PC-9 (cell line): ENCODE measurements at regions not wholly inside any gene's neighbourhood (a gene's known extent, or its start where the extent isn't known, plus 50 kb on each side); places are given as distances from the start of the nearest gene placed in this dataset.

Experiments
- BruUV-seq: library from RNA; stranded (reverse); fragments of 400-500 nt; replicated peaks from 2 replicates; lab custom pipeline; 2021; lab: Mats Ljungman, UMichigan
- CTCF ChIA-PET: fragments of 300-600 bp; sonication (Branson Sonifier 250); formaldehyde crosslinking; loops from one replicate; lab custom pipeline; 2022; ENCODE audit warnings: antibody characterized with exemption; lab: Charles Lee
- POLR2A ChIA-PET: fragments of 300-600 bp; sonication (Branson Sonifier 250); formaldehyde crosslinking; loops from one replicate; lab custom pipeline; 2022; ENCODE audit warnings: antibody characterized with exemption; ENCODE audit not compliant: unreplicated experiment; lab: Charles Lee
- DNase-seq, 2 experiments: peaks; one replicate each; pipeline versions ENCODE4 v3.0.0 to v3.0.0-alpha.2; 2015 to 2022; ENCODE audit warnings: mixed read lengths in 1 of 2
- H2AFZ ChIP-seq: fragments of 200-600 bp; sonication (generic); 2 replicates; pipeline ENCODE4 v1.8.1; 2017; ENCODE audit warnings: antibody characterized with exemption
- H3F3A ChIP-seq: fragments of 200-600 bp; sonication (generic); 2 replicates; pipeline ENCODE4 v1.8.1; 2017; ENCODE audit warnings: antibody characterized with exemption, mild to moderate bottlenecking, low read depth; ENCODE audit not compliant: insufficient read depth
- H3K27ac ChIP-seq: fragments of 200-600 bp; sonication (generic); 2 replicates; pipeline ENCODE4 v1.6.1; 2016; ENCODE audit warnings: mixed run types
- H3K27me3 ChIP-seq: fragments of 200-600 bp; sonication (generic); 2 replicates; pipeline ENCODE4 v1.6.1; 2016; ENCODE audit warnings: low read depth, mixed run types; ENCODE audit not compliant: insufficient read depth
- H3K36me3 ChIP-seq: fragments of 200-600 bp; sonication (generic); 2 replicates; pipeline ENCODE4 v1.6.1; 2016; ENCODE audit warnings: low read depth, mixed run types
- H3K4me1 ChIP-seq: fragments of 200-600 bp; sonication (generic); replicated peaks from 2 replicates; pipeline ENCODE4 v1.6.1; 2016; ENCODE audit warnings: mixed run types; ENCODE audit not compliant: insufficient read depth
- H3K4me2 ChIP-seq: fragments of 200-600 bp; sonication (generic); 2 replicates; pipeline ENCODE4 v1.6.1; 2017; ENCODE audit warnings: mixed run types
- H3K4me3 ChIP-seq: fragments of 200-600 bp; sonication (generic); 2 replicates; pipeline ENCODE4 v1.6.1; 2016; ENCODE audit warnings: mixed run types
- H3K79me2 ChIP-seq: fragments of 200-600 bp; sonication (generic); 2 replicates; pipeline ENCODE4 v1.6.1; 2017; ENCODE audit warnings: low read depth, mixed run types
- H3K9me2 ChIP-seq: fragments of 200-600 bp; sonication (generic); 2 replicates; pipeline ENCODE4 v1.8.1; 2017; ENCODE audit warnings: mild to moderate bottlenecking; ENCODE audit not compliant: insufficient read depth
- H3K9me3 ChIP-seq: fragments of 200-600 bp; sonication (generic); 2 replicates; pipeline ENCODE4 v1.8.1; 2016; ENCODE audit warnings: low read depth; ENCODE audit not compliant: insufficient read depth
- H4K20me1 ChIP-seq: fragments of 200-600 bp; sonication (generic); 2 replicates; pipeline ENCODE4 v1.8.1; 2017; ENCODE audit not compliant: insufficient read depth
- CTCF ChIP-seq: fragments of 200-600 bp; sonication (generic); conservative IDR thresholded peaks from 2 replicates; pipeline ENCODE4 v1.6.1; 2017; ENCODE audit warnings: mixed run types, antibody characterized with exemption, mild to moderate bottlenecking, moderate library complexity
- EZH2 ChIP-seq: fragments of 200-600 bp; sonication (generic); IDR thresholded peaks from 2 replicates; pipeline ENCODE4 v1.8.0; 2017; ENCODE audit warnings: antibody characterized with exemption, low read depth
- intact Hi-C: fragments of 100-400 bp; cut with micrococcal nuclease; formaldehyde crosslinking; loops from one replicate; pipeline ENCODE4 v1.10.0; 2022; ENCODE audit not compliant: unreplicated experiment

- Histone ChIP-seq H3K4me1 (no peaks in the 10 kb centered on the region), H3K4me3 (no peak overlapping the region), H3K9me2 (no peaks in the 10 kb centered on the region), H3K27ac (no peak overlapping the region), H3K4me2 (no peak overlapping the region), H3K79me2 (no peaks in the 10 kb centered on the region), H4K20me1 (no peaks in the 10 kb centered on the region), H3F3A (no peaks in the 10 kb centered on the region), H3K27me3 (no peaks in the 10 kb centered on the region), H3K9me3 (no peaks in the 10 kb centered on the region), H2AFZ (no peak overlapping the region), H3K36me3 (no peaks in the 10 kb centered on the region)
- CTCF ChIA-PET: no interaction called here
- no TSS peak for BruUV-seq
- TF ChIP-seq EZH2: no peak
- TF ChIP-seq CTCF: no peak
- DNase-seq: no peak
- intact Hi-C loops: no loop called here
- POLR2A ChIA-PET: interaction anchor here (0.6 kb wide), 1 partner anchor 36 kb away, joined by 5 read pairs; no protein-coding TSS in a partner anchor
These were observed 123.5 kb upstream of the NDP start for GRCh38 chrX:44096666-44097065.

GRCh38 chrX:44094821-44095530 is 121.8 kb upstream of the NDP start:
- intact Hi-C loops: no loop called here
- Histone ChIP-seq H4K20me1 (no peaks in the 10 kb centered on the region), H3K4me1 (no peaks in the 10 kb centered on the region), H3K27me3 (no peaks in the 10 kb centered on the region), H3K9me2 (no peaks in the 10 kb centered on the region), H3F3A (no peaks in the 10 kb centered on the region), H3K36me3 (no peaks in the 10 kb centered on the region), H3K4me2 (no peak overlapping the region), H2AFZ (no peak overlapping the region), H3K9me3 (no peaks in the 10 kb centered on the region), H3K79me2 (no peaks in the 10 kb centered on the region), H3K27ac (no peak overlapping the region), H3K4me3 (no peak overlapping the region)
- CTCF ChIA-PET: no interaction called here
- no peak for TF ChIP-seq CTCF
- TF ChIP-seq EZH2: no peak
- DNase-seq: no peak
- POLR2A ChIA-PET: no interaction called here
- no TSS peak for BruUV-seq

GRCh38 chrX:44093431-44093830 is 120.2 kb upstream of the NDP start:
- H3K27ac ChIP-seq: no peak overlapping the region
- H3F3A ChIP-seq: no peaks in the 10 kb centered on the region
- H2AFZ ChIP-seq: no peak overlapping the region
- no TSS peak for BruUV-seq
- no peaks in the 10 kb centered on the region for H3K36me3 ChIP-seq
- intact Hi-C loops: no loop called here
- no peaks in the 10 kb centered on the region for H3K4me1 ChIP-seq
- ChIA-PET POLR2A (no interaction called here), CTCF (no interaction called here)
- no peak overlapping the region for H3K4me2 ChIP-seq
- no peaks in the 10 kb centered on the region for H3K9me3 ChIP-seq
- no peaks in the 10 kb centered on the region for H3K9me2 ChIP-seq
- no peaks in the 10 kb centered on the region for H4K20me1 ChIP-seq
- TF ChIP-seq EZH2: no peak
- H3K79me2 ChIP-seq: no peaks in the 10 kb centered on the region
- no peaks in the 10 kb centered on the region for H3K27me3 ChIP-seq
- H3K4me3 ChIP-seq: no peak overlapping the region
- no peak for DNase-seq

- Histone ChIP-seq H2AFZ (no peak overlapping the region), H3K27me3 (no peaks in the 10 kb centered on the region), H3K9me3 (no peaks in the 10 kb centered on the region), H3K27ac (no peak overlapping the region), H3K4me2 (no peak overlapping the region), H4K20me1 (no peaks in the 10 kb centered on the region), H3K4me3 (no peak overlapping the region), H3K79me2 (no peaks in the 10 kb centered on the region), H3K36me3 (no peaks in the 10 kb centered on the region), H3K4me1 (no peaks in the 10 kb centered on the region), H3F3A (no peaks in the 10 kb centered on the region), H3K9me2 (no peaks in the 10 kb centered on the region)
- no peak for TF ChIP-seq CTCF
- TF ChIP-seq EZH2: no peak
- DNase-seq: no peak
- CTCF ChIA-PET: no interaction called here
- intact Hi-C loops: no loop called here
- POLR2A ChIA-PET: no interaction called here
- BruUV-seq: no TSS peak
These were observed 119.6 kb upstream of the NDP start for GRCh38 chrX:44092778-44093177.
